SH-SY5Y (cell line): ENCODE measurements at regions not wholly inside any gene's neighbourhood (a gene's known extent, or its start where the extent isn't known, plus 50 kb on each side); places are given as distances from the start of the nearest gene placed in this dataset.

Source experiments
- GATA2 ChIP-seq: IDR thresholded peaks from 2 replicates; pipeline ENCODE4 v1.6.1; 2011; ENCODE audit warnings: mild to moderate bottlenecking, low read depth, low read length
- GATA3 ChIP-seq: IDR thresholded peaks from 2 replicates; pipeline ENCODE4 v1.6.1; 2011; ENCODE audit warnings: low read depth, mild to moderate bottlenecking, low read length, moderate library complexity

DNA sequence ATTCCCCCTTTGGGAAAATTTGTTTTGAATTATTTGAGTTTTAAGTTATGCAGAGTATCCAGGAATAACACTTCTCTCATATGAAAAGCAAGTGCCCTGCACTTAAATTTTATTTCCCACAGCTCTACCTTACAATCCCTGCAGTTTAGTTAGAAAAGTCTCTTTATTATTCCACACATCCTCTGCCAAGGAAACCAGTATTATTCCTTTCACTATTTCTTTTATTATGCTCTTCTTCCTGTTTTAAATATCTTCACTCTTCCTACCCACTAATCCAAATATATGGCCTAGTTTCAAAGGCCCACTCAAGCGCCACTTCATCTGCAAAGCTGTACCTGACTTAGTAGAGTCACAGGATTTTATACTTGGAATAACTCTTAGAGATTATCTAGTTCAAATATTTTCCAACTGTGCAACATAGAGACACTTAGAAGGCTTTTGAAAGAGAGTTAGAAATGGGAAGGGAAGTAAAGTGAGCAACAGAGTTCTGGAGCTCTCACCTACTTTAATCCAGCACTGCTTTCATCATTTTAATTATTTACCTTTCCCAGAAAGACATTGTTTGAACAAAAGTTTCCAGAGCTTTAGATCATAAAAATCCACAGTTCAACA lies 97.2 kb upstream of the LYPLAL1 start:
- TF ChIP-seq GATA3 (no peak), GATA2 (no peak)
